Liver (tissue), 8 donors: ENCODE measurements at regions not wholly inside any gene's neighbourhood (a gene's known extent, or its start where the extent isn't known, plus 50 kb on each side); places are given as distances from the start of the nearest gene placed in this dataset.

Source experiments
- DNase-seq: peaks from one replicate; pipeline ENCODE4 v3.0.0-alpha.2; 2017; ENCODE audit warnings: low spot score
- H3K27ac ChIP-seq, 2 donors: one replicate each; pipeline ENCODE4 v1.7.0; 2013; ENCODE audit warnings: inconsistent platforms in 2 of 2, low read length in 2 of 2, control low read depth in 1 of 2, low read depth in 1 of 2, mild to moderate bottlenecking in 1 of 2
- H3K27me3 ChIP-seq, 4 donors: one replicate each; pipeline versions ENCODE4 v1.6.1 to v1.7.0; 2013; ENCODE audit warnings: low read length in 3 of 4, inconsistent platforms in 1 of 4, mild to moderate bottlenecking in 1 of 4, moderate library complexity in 1 of 4; ENCODE audit not compliant: control insufficient read depth in 4 of 4, insufficient read depth in 4 of 4
- H3K36me3 ChIP-seq, 4 donors: one replicate each; pipeline versions ENCODE4 v1.6.1 to v1.7.0; 2013; ENCODE audit warnings: low read length in 3 of 4, mild to moderate bottlenecking in 3 of 4, low read depth in 1 of 4, moderate library complexity in 1 of 4; ENCODE audit not compliant: control insufficient read depth in 4 of 4, insufficient read depth in 3 of 4
- H3K4me1 ChIP-seq, 4 donors: one replicate each; pipeline versions ENCODE4 v1.6.1 to v1.7.0; 2013; ENCODE audit warnings: low read length in 3 of 4, mild to moderate bottlenecking in 3 of 4, moderate library complexity in 1 of 4; ENCODE audit not compliant: control insufficient read depth in 4 of 4, insufficient read depth in 4 of 4
- H3K4me3 ChIP-seq, 3 donors: one replicate each; pipeline versions ENCODE4 v1.6.1 to v1.7.0; 2013; ENCODE audit warnings: low read length in 3 of 3, control low read depth in 1 of 3, low read depth in 1 of 3, mild to moderate bottlenecking in 1 of 3
- H3K9ac ChIP-seq, 2 donors: one replicate each; pipeline ENCODE4 v1.7.0; 2013; ENCODE audit warnings: low read length in 2 of 2, mild to moderate bottlenecking in 2 of 2, moderate library complexity in 2 of 2, control low read depth in 1 of 2, low read depth in 1 of 2
- H3K9me3 ChIP-seq, 4 donors: one replicate each; pipeline versions ENCODE4 v1.6.1 to v1.7.0; 2013; ENCODE audit warnings: low read length in 3 of 4; ENCODE audit not compliant: control insufficient read depth in 4 of 4
- EGR1 ChIP-seq, 2 donors: IDR thresholded peaks; 2 replicates each; pipeline ENCODE4 v1.6.1; 2016 to 2018; ENCODE audit warnings: antibody characterized with exemption in 2 of 2, low read depth in 2 of 2
- FOXA1 ChIP-seq: IDR thresholded peaks from 2 replicates; pipeline ENCODE4 v1.6.1; 2016; ENCODE audit warnings: antibody characterized with exemption
- FOXA2 ChIP-seq: IDR thresholded peaks from 2 replicates; pipeline ENCODE4 v1.6.1; 2016; ENCODE audit warnings: antibody characterized with exemption
- GABPA ChIP-seq, 2 donors: IDR thresholded peaks in 1 of 2; conservative IDR thresholded peaks in 1 of 2; 2 replicates each; pipeline ENCODE4 v1.6.1; 2016; ENCODE audit warnings: antibody characterized with exemption in 2 of 2, mild to moderate bottlenecking in 1 of 2, moderate library complexity in 1 of 2
- HNF4A ChIP-seq, 2 donors: conservative IDR thresholded peaks; 2 replicates each; pipeline ENCODE4 v1.6.1; 2016; ENCODE audit warnings: antibody characterized with exemption in 2 of 2, mild to moderate bottlenecking in 2 of 2
- JUND ChIP-seq, 2 donors: IDR thresholded peaks; 2 replicates each; pipeline ENCODE4 v1.6.1; 2016; ENCODE audit warnings: antibody characterized with exemption in 2 of 2
- REST ChIP-seq: IDR thresholded peaks from 2 replicates; pipeline ENCODE4 v1.6.1; 2016; ENCODE audit warnings: antibody characterized with exemption, mild to moderate bottlenecking
- SP1 ChIP-seq: IDR thresholded peaks from 2 replicates; pipeline ENCODE4 v1.6.1; 2018; ENCODE audit warnings: antibody characterized with exemption, mild to moderate bottlenecking
- TAF1 ChIP-seq: conservative IDR thresholded peaks from 2 replicates; pipeline ENCODE4 v1.6.1; 2016; ENCODE audit warnings: antibody characterized with exemption, mild to moderate bottlenecking
- ZBTB33 ChIP-seq: IDR thresholded peaks from 2 replicates; pipeline ENCODE4 v1.6.1; 2016; ENCODE audit warnings: antibody characterized with exemption
- WGBS: extraction: QIAGEN DNeasy Blood & Tissue Kit; methylation state at CpG from one replicate; pipeline ENCODE4 v1.1.7; 2013; 5-methylcytosine and 5-hydroxymethylcytosine counted together
- TF ChIP-seq, protein P1 (sequence below): IDR thresholded peaks from 2 replicates; pipeline ENCODE4 v1.6.1; 2016; ENCODE audit warnings: antibody characterized with exemption
- TF ChIP-seq, protein P2 (sequence below): fragments of 150-350 bp; IDR thresholded peaks from 2 replicates; pipeline ENCODE4 v1.5.1; 2017; ENCODE audit warnings: improper control_type of control experiment, low read depth, low read length; ENCODE audit not compliant: missing input control
- donor health status: healthy.
- donor health status: healthy.
- donor health status: healthy.
- donor health status: healthy.
- donor health status: healthy.

DNA sequence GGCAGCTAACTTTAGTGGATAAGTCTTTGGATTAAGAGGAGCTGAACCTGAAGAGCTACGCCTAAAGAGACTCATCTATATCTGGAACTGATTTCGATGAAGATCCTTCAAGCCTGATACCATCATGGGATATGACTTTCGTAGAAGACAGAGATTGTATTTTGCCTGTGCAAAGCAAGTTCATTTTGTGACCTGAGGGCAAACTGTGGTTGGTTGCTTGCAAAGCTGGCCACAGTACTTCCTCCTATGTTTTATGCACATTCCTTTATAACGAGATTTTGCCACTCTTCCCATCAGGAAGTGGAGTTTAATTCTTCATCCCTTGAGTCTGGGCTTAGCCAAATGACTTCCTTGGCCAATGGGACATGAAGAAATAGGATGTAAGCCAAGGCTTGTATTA is 519.3 kb upstream of the NR3C2 start:
- Histone ChIP-seq H3K9me3 (peaks cover 0 to 3% (median 0%) of the 10 kb centered on the region in 4 donors), H3K9ac (no peak overlapping the region), H3K4me1 (no peaks in the 10 kb centered on the region), H3K36me3 (no peaks in the 10 kb centered on the region), H3K27ac (no peak overlapping the region), H3K27me3 (no peaks in the 10 kb centered on the region), H3K4me3 (no peak overlapping the region)
- no peak for DNase-seq
- TF ChIP-seq EGR1 (IDR thresholded peaks at IDR 0.05; ENCODE audit: low read depth in 2 of 2) (no peak), ZBTB33 (no peak), TAF1 (no peak), HNF4A (conservative IDR thresholded peaks at IDR 0.05) (no peak), JUND (IDR thresholded peaks at IDR 0.05) (no peak)
- WGBS: 70% methylated on average over 4 of the region's 4 CpGs

DNA sequence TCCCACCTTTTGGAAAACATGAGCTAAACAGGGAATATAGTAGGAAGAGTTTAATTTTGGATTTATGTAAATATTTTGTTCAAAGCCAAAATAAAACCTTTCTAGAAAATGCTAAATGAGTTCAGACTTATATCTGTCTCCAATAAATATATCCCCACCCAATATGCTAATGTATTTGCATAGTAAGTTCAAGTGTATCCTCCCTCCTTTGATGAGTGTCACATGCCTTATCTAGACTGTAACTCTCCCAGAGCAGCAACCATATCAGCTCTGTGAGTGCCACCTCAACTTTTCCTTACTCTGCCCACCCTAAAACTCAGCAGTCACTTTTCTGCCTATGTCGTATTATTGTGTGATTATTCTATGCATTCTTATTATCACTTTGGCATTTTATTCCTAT is 516.1 kb upstream of the NR3C2 start:
- 69% methylated on average over 1 of the region's 1 CpG for WGBS
- Histone ChIP-seq H3K27ac (no peak overlapping the region), H3K9ac (no peak overlapping the region), H3K4me1 (no peaks in the 10 kb centered on the region), H3K4me3 (no peak overlapping the region), H3K9me3 (peaks cover 0 to 3% (median 0%) of the 10 kb centered on the region in 4 donors), H3K27me3 (no peaks in the 10 kb centered on the region), H3K36me3 (no peaks in the 10 kb centered on the region)
- no peak for TF ChIP-seq HNF4A (conservative IDR thresholded peaks at IDR 0.05)
- no peak for DNase-seq

DNA sequence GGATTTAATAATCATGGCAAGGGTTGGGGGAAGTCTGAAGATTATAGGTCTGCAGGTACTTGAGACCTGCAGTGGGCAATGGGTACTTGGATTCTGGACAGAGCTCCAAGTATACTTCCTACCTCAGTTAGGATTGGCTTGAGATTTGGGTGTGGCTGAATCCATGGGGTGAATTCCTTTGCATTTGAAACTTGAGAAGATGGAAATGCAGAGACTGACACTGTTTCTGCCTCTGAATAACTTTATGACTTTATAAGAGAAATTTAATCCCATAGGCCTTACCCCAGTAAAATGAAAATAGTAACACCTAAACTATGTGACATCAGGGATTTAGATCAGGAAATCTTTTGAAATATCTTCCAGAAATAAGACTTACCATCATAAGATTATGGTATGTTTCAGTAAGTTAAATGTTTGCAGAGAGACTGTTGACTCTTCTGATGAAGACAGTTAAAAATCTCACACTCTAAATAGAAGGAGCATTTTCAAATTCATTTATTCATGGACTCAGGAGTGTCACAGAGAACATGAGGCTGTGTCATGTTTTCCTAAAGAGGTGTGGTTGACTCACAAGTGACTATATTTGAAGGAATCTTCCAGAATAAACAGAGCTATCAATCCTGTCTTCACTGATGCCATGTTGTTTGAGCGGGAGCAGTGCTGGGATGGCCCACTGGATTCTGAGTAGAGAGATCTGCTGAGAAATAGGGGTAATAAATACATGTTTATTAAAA is 513.5 kb upstream of the NR3C2 start:
- Histone ChIP-seq H3K9ac (no peak overlapping the region), H3K36me3 (no peaks in the 10 kb centered on the region), H3K4me1 (no peaks in the 10 kb centered on the region), H3K9me3 (no peaks in the 10 kb centered on the region), H3K27ac (no peak overlapping the region), H3K27me3 (no peaks in the 10 kb centered on the region), H3K4me3 (no peak overlapping the region)
- 79% methylated on average over 1 of the region's 1 CpG for WGBS
- TF ChIP-seq FOXA1 (no peak), EGR1 (IDR thresholded peaks at IDR 0.05; ENCODE audit: low read depth in 2 of 2) (no peak), ZBTB33 (no peak), FOXA2 (no peak), GABPA (IDR thresholded peaks at IDR 0.05 in 1 of 2, conservative IDR thresholded peaks at IDR 0.05 in 1 of 2) (no peak), REST (no peak), SP1 (no peak)
- TF ChIP-seq, protein P1, sequence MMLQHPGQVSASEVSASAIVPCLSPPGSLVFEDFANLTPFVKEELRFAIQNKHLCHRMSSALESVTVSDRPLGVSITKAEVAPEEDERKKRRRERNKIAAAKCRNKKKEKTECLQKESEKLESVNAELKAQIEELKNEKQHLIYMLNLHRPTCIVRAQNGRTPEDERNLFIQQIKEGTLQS: no peak
- TF ChIP-seq, protein P2, sequence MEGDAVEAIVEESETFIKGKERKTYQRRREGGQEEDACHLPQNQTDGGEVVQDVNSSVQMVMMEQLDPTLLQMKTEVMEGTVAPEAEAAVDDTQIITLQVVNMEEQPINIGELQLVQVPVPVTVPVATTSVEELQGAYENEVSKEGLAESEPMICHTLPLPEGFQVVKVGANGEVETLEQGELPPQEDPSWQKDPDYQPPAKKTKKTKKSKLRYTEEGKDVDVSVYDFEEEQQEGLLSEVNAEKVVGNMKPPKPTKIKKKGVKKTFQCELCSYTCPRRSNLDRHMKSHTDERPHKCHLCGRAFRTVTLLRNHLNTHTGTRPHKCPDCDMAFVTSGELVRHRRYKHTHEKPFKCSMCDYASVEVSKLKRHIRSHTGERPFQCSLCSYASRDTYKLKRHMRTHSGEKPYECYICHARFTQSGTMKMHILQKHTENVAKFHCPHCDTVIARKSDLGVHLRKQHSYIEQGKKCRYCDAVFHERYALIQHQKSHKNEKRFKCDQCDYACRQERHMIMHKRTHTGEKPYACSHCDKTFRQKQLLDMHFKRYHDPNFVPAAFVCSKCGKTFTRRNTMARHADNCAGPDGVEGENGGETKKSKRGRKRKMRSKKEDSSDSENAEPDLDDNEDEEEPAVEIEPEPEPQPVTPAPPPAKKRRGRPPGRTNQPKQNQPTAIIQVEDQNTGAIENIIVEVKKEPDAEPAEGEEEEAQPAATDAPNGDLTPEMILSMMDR: no peak
- no peak for DNase-seq
